ENCODE measurements at regions not wholly inside any gene's neighbourhood (a gene's known extent, or its start where the extent isn't known, plus 50 kb on each side); places are given as distances from the start of the nearest gene placed in this dataset.

GRCh38 chr14:25887251-25887878 lies 710.5 kb downstream of the NOVA1 start:
- Histone ChIP-seq H3F3A (replicated peaks; ENCODE audit: insufficient read depth) (no peaks in the 10 kb centered on the region), H3K79me2 (ENCODE audit: insufficient read depth) (no peaks in the 10 kb centered on the region), H4K20me1 (ENCODE audit: insufficient read depth) (no peaks in the 10 kb centered on the region), H3K36me3 (replicated peaks in 1 of 2; ENCODE audit: control insufficient read depth in 1 of 2, insufficient read depth in 2 of 2, low read length in 1 of 2) (no peaks in the 10 kb centered on the region), H3K9me3 (no peaks in the 10 kb centered on the region), H3K9ac (no peak overlapping the region), H3K4me3 (ENCODE audit: low read depth in 2 of 2, low read length in 1 of 2) (no peak overlapping the region), H3K4me2 (no peak overlapping the region), H3K4me1 (ENCODE audit: control insufficient read depth in 1 of 2, insufficient read depth in 2 of 2, low read depth in 1 of 2, low read length in 1 of 2) (no peaks in the 10 kb centered on the region), H3K27ac (ENCODE audit: low read depth in 2 of 2, low read length in 1 of 2) (no peak overlapping the region), H3K27me3 (ENCODE audit: insufficient read depth) (no peaks in the 10 kb centered on the region), H3K9me2 (no peaks in the 10 kb centered on the region), H2AFZ (ENCODE audit: low read depth) (no peak overlapping the region)
- 2% methylated on average over 3 of the region's 3 CpGs for WGBS (ENCODE audit: low lambda C conversion rate)
- no peak for DNase-seq
- TF ChIP-seq ZBTB33 (IDR thresholded peaks at IDR 0.05; ENCODE audit: borderline replicate concordance, low read depth) (no peak), IRF3 (IDR thresholded peaks at IDR 0.05; ENCODE audit: low read depth, low read length) (no peak), NFIC (IDR thresholded peaks at IDR 0.05; ENCODE audit: borderline replicate concordance) (no peak), USF2 (IDR thresholded peaks at IDR 0.05; ENCODE audit: borderline replicate concordance, low read depth, low read length) (no peak), TAF1 (IDR thresholded peaks at IDR 0.05; ENCODE audit: borderline replicate concordance, low read depth, low read length) (no peak), USF1 (IDR thresholded peaks at IDR 0.05; ENCODE audit: borderline replicate concordance, low read depth) (no peak)
- POLR2A ChIA-PET, result no interaction called here
- CTCF ChIA-PET, result interaction anchor here (1.1 kb wide), 1 partner anchor 53 kb away, joined by 3 read pairs; no protein-coding TSS in a partner anchor

- DNase-seq, result no peak
- no peaks in the 10 kb centered on the region for H3K4me1 ChIP-seq (ENCODE audit: control insufficient read depth in 1 of 2, insufficient read depth in 2 of 2, low read depth in 1 of 2, low read length in 1 of 2)
- no peaks in the 10 kb centered on the region for H3K9me3 ChIP-seq
- CTCF ChIA-PET, result no interaction called here
- no peak overlapping the region for H3K4me3 ChIP-seq (ENCODE audit: low read depth in 2 of 2, low read length in 1 of 2)
- H3K27me3 ChIP-seq (ENCODE audit: insufficient read depth), result no peaks in the 10 kb centered on the region
- no peaks in the 10 kb centered on the region for H3K9me2 ChIP-seq
- H3K27ac ChIP-seq (ENCODE audit: low read depth in 2 of 2, low read length in 1 of 2), result no peak overlapping the region
- no peaks in the 10 kb centered on the region for H3F3A ChIP-seq (replicated peaks; ENCODE audit: insufficient read depth)
- POLR2A ChIA-PET, result no interaction called here
- H2AFZ ChIP-seq (ENCODE audit: low read depth), result no peak overlapping the region
- no peaks in the 10 kb centered on the region for H4K20me1 ChIP-seq (ENCODE audit: insufficient read depth)
- no peaks in the 10 kb centered on the region for H3K79me2 ChIP-seq (ENCODE audit: insufficient read depth)
- H3K9ac ChIP-seq, result no peak overlapping the region
- no peaks in the 10 kb centered on the region for H3K36me3 ChIP-seq (replicated peaks in 1 of 2; ENCODE audit: control insufficient read depth in 1 of 2, insufficient read depth in 2 of 2, low read length in 1 of 2)
- TF ChIP-seq FOXM1 (IDR thresholded peaks at IDR 0.05; ENCODE audit: low read depth) (no peak), SIN3A (IDR thresholded peaks at IDR 0.05; ENCODE audit: borderline replicate concordance, low read depth, low read length) (no peak), POLR2AphosphoS5 (IDR thresholded peaks at IDR 0.05; ENCODE audit: low read depth, low read length) (no peak), EZH2phosphoT487 (IDR thresholded peaks at IDR 0.05; ENCODE audit: borderline replicate concordance, low read depth) (no peak), YY1 (IDR thresholded peaks at IDR 0.05; ENCODE audit: low read depth) (no peak), CHD2 (IDR thresholded peaks at IDR 0.05; ENCODE audit: low read length, partially characterized antibody) (no peak), MAX (IDR thresholded peaks at IDR 0.05; ENCODE audit: low read depth) (no peak), GABPA (IDR thresholded peaks at IDR 0.05; ENCODE audit: low read depth) (no peak), EP300 (IDR thresholded peaks at IDR 0.05; ENCODE audit: borderline replicate concordance in 1 of 2, low read depth in 1 of 2, low read length in 1 of 2) (no peak), NFIC (IDR thresholded peaks at IDR 0.05; ENCODE audit: borderline replicate concordance) (no peak), RXRA (IDR thresholded peaks at IDR 0.05; ENCODE audit: borderline replicate concordance, low read depth) (no peak), MEF2A (IDR thresholded peaks at IDR 0.05; ENCODE audit: borderline replicate concordance, low read depth) (no peak), REST (IDR thresholded peaks at IDR 0.05; ENCODE audit: low read depth, low read length) (no peak)
- WGBS (ENCODE audit: low lambda C conversion rate), result 2% methylated on average over 1 of the region's 1 CpG
- no peak overlapping the region for H3K4me2 ChIP-seq
These were observed 713.2 kb downstream of the NOVA1 start for GRCh38 chr14:25884657-25885056.

All from SK-N-SH (cell line).